ENCODE measurements at regions not wholly inside any gene's neighbourhood (a gene's known extent, or its start where the extent isn't known, plus 50 kb on each side); places are given as distances from the start of the nearest gene placed in this dataset.
"Not testable (repeated sequence)": the region's sequence is repeated elsewhere in the genome, so short reads cannot be mapped to it uniquely, and the experiment has no call there.

DNA sequence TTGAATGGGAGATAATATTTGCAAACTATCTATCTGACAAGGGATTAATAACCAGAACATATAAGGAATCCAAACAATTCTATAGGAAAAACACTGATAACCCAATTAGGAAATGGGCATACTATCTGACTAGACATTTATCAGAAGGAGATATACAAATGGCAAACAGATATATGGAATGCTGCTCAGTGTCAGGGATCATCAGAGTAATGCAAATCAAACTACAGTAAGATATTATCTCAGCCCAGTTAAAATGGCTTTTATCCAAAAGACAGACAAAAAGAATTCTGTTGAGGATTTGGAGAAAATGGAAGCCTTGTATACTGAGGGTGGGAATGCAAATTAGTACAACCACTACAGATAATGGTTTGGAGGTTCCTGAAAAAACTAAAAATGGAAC is 758.0 kb upstream of the B3GALT2 start:
- no peak for DNase-seq

DNA sequence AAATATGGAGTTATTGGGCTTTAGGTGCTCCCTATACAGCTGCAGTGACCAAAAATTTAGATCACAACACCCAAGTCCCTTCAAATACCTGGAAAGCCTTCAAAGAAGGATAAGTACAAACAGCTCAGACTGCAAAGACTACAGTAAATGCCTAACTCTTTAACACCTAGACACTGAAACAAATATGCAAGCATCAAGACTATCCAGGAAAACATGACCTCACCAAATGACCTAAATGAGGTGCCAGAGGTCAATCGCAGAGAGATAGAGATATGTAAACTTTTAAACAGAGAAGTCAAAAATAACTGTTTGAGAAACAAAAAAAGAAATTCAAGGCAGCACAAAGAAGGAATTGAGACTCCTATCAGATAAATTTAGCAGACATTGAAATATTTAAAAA is 753.8 kb upstream of the B3GALT2 start:
- no peak for DNase-seq

DNA sequence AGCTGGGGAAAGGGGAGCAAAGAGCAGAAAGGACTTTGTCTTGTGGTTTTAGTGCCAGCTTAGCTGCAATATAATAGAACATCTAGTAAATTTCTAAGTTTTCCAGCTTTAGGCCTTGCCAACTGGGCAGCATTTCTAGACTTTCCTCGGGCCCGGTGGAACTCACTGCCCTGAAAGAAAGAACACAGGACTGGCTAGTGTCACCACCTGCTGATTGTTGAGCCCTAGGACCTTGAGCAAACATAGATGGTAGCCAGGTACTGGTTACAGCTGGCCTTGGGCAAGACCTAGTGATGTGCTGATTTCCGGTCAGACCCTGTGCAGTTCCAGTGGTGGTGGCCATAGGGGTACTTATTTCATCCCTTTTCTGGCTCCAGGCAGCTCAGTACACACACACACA is 753.2 kb upstream of the B3GALT2 start:
- DNase-seq: no peak

DNA sequence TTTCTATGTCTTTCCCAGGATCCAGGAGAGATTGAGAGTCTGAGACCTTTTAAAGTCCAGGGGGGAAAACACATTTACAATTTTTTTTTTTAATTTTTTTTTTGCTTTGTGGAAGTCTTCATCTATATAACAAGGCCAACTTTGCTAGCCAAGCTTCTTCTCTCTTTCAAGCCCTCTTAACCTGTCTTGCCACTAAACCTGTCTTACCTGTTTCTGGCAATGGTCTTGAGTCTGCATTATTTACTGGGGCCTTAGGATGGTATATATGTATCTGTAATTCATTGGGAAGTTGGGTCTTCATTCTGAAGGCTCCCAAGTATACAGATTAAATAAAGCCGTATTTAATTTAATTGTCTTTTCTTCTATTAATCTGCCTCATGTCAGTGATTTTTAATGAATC is 750.9 kb upstream of the B3GALT2 start:
- DNase-seq: no peak

DNA sequence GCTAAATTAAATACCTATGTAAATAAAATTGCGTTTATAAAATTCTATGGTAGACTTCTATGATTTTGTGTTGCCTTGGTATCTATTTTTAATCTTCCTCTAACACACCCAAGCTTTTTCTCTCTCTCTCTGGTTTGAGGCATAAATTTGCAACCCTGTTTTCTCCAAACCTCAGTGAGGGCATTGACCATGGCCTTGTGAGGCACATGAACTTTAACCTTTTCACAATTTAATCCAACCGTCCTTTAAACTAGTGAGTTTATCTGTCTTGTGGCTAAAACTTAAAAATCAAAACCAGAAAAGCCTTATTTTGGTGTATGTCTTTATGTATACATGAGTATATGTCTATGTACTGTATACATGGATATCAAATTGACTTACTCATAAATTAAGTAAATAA is 746.6 kb upstream of the B3GALT2 start:
- DNase-seq: no peak

DNA sequence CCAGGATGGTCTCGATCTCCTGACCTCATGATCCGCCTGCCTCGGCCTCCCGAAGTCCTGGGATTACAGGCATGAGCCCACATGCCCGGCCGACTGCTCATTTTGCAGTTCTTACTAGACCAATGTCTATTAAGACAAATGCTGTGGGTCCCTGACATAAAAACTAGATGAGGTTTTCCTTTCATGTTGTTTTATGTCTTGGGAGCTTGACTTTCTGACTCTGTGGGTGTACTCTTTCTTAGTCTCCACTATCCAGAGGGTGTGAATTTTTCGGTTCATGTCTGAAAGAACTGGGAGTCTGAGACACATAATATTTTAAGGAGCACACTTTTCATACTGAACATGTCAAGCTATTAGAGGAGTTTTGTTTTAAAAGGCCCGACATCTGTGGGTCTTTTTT is 744.9 kb upstream of the B3GALT2 start:
- no peak for DNase-seq

DNA sequence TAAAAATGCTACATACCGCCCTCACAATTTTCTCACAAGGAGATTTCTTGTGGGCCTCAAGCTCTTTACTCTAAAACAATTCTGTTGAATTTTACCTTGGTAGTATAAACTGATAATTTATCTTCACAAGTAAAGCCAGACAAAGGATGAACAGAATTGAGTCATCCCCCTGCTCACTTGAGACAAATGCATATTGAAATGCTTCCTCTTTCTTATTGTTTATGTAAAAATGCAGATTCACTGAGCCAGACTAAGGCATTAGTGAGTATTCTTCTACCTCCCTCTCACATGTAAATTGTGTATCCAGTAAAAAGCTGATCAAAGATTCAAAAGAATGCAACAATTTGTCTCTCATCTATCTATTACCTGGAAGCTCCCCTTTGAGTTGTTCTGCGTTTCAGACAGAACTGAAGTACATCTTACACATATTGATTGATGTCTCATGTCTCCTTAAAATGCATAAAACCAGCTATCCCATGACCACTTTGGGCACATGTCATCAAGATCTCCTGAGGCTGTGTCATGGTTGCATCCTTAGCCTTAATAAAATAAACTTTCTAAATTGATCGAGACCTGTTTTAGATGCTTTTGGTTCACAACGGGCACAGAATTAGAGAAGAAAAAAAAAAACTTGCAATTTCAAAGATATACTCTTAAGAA is 743.1 kb upstream of the B3GALT2 start:
- DNase-seq: no peak

DNA sequence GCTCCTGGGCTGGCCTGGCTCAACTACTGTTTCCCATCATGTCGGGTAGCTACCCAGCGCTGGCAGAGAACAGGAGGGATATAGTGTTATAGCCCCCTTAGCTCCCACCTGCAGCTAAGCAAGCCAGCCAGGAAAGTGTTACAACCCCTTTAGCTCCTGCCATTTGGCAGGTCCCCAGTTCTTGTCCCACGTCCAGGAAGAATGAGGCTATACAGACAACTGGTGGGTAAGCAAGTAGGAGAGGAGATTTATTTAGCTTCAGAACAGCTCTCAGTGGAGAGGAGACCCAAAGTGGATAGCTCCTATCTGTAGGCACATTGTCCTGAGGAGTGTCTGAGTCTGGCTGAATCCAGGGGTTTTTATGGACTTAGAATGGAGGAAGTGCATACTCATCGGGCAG is 741.1 kb upstream of the B3GALT2 start:
- no peak for DNase-seq

DNA sequence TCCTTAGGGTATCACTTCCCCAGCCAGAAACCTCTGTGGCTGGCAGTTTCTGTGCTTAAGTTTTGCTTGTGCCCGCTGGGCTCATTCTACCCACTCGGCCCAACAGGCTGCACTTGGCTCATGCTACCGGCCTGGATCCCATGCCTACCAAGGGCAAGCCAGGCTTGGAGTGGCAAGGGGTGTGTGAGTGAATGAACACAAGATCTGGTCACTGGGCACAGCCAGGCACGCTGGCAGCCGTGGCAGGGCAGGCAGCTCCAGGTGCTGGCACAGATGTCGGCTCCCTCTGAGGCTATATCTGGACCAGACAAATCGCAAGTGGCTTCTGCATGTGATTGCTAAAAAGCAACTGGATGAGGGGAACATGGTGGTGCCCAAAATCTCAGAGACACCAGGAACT is 740.5 kb upstream of the B3GALT2 start:
- no peak for DNase-seq

DNA sequence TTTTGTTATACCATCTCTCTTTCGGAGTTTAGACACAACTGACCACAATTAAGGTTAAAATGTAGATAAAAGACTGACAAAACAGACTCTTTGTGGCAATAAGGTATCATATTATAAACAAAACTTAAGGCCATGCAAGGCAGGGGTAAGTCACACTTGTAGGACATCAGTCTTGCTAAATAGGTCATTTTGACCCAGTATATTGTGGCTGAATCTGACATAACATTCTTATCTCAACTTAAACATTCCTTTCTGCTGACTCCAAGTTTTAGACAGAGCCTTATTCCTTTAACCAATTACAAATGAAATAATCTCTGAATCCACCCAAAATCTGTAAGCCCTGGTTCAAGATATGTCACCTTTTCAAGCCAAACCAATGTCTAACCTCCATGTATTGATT is 733.4 kb upstream of the B3GALT2 start:
- no peak for DNase-seq

DNA sequence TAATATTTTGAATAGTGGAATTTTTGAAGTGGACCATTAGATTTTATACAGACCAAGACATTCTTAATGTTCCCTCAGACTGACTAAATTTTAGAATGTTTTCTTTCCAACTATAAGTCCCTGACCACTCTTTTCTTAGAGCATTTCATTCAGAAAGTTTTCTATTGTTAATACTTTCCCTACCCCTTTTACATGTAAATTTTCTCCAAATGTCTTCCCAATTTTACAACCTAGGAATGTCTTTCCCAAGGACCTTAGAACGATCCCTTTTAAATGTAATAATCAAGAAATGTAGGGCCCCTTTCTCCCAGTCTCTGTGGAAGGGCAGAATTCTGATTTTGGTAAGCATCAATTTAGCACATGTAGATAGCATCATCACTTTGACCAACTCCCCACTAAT is 730.0 kb upstream of the B3GALT2 start:
- DNase-seq: no peak

DNA sequence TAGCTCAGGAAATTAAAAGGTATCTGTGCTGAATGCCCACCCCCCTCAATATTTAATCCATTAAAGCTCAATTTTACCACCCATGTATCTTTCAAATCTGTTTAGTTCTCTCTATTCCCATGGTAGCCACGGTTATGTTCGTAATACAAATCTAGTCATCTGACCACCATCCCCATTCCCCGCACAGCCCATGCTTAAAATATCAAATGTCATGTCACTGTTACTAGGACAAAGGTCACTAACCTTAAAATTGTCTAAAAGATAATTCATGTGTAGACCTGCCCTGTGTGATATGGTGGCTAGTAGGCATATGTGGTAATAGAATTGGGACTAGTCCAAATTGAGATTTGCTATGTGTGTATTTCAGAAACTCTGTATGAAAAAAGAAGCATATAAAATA is 728.5 kb upstream of the B3GALT2 start:
- DNase-seq: no peak

DNA sequence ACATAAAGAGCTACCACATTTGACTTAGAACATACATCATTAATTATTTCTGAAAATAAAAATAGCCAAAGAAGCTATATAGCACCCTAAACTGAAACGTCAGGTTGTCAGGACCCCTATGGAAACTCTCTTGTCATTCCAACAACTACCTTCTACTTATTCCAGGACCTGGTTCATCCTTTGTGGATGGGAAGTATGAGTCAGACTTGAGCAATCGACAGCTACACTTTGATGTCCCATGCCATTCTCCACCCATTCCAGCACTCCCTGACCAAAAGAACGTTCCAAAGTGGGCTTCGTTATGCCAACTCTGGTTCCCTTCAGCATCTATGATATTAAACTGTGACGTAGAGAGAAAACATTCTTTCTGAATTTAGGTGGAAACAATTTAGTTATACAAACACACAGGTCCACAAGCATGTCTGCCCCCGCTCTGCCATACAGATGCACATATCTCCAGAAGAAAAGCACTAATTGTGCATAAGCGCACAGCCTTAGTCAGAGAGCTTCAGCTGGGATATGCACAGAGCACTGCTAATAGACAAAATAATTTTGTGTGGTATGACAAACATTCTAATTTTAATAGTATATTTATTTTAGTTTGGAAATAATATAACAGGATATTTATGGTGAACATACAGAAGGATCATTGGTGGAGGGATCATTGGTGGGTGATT is 723.1 kb upstream of the B3GALT2 start:
- DNase-seq: no peak

DNA sequence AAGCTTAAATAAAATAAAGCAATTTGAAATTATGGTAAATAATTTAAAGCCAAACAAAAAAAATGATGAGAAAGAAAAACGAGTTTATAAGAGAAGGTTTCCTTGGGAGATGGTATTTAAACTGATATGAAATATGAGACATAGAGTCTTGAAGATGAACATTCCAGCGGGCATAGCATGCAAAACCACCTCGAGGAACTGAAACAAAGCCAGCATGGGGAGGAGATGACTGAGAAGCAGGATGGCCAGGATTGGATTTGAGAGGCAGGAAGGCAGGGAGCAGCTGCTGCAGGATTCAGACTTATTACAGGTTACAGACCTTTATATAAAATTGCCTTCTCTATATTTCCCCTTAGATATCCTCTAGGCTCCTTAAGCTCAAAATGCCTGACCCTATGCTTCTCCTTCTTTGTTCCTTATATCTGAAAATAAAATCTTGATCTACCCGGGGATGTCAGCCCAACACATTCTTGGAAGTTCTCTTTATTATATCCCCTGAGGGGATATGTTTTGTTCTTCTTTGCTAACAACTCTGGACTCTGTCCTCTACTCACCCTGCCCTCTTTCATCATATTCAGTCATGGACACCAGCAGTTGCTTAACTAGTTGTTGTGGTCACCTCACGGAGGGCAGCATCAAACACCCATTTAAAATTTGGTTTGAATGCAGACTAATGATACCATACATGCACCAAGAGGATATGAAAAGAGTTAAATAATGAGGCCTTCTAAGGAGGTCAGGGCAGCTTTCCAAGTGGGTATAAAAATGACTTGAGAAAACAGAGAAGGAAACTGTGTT is 719.1 kb upstream of the B3GALT2 start:
- DNase-seq: no peak

DNA sequence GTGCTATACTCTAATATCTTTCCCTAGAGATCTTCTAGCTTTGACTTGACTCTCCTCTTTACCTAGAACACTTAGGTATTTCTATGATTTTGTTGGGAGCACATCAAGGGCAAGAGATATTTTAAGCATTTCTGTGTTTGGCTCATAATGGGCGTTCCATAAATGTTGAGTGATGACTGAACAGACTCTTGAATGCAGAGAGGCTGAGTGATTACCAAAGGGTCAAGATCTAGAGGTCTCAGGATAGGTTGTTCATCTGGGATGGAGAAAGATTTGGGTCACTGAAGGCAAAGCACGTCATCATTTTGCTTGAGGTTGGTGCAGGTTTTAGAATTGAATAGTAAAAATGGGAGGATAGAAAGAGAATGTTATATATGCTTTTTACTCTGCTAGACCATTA is 705.4 kb upstream of the B3GALT2 start:
- no peak for DNase-seq

DNA sequence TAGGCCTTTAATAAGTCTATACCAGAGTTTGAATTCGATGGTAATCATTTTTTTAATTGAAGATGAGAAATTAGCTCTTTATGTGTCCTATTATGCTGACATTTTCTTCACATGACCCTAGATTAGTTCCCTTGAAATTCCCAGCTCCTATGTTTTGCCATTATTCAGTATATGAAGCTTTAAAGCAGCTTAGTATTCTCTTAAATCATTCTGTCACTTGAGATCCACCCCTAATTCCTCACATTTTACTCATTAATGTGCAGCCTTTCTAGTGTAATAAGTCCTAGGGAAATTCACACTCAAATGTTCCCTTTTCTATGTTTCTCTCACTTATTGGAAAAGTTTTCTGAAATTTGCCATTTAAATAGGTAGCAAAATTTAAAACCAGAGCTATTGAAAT is 704.5 kb upstream of the B3GALT2 start:
- no peak for DNase-seq

DNA sequence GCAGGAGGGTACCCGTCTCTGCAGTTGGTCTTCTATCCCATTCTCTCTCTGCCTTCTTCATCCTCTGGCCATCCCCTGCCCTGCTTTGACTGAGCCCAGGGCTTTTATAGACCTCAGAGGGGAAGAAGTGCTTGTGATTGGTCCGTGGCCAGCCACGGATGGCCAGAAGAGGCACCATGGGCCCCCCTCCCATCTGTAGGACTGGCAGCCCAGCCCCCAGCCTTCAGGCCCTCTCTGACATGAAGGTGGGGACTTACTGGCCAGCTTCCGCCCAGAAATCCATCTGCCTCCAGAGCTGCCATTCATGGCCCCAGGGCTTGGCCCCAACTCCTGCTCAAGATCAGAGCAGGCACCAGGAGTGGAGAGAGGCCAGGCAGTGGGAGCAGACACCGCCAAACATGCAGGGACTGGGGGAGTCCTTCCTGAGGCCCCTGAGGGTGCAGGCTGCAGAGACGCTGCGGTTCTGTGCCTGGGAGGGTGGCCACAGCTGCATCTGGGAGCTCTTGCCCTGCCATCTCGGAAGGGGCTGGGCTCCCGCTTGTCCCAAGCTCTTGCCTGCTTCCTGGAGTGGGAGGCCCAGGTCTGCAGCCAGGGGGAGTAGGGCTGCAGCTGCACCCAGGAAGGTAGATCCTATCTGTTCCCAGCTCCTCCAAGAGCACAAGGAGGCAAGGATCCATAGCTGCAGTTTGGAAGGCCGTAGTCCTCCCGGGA is 698.6 kb upstream of the B3GALT2 start:
- DNase-seq: no peak

DNA sequence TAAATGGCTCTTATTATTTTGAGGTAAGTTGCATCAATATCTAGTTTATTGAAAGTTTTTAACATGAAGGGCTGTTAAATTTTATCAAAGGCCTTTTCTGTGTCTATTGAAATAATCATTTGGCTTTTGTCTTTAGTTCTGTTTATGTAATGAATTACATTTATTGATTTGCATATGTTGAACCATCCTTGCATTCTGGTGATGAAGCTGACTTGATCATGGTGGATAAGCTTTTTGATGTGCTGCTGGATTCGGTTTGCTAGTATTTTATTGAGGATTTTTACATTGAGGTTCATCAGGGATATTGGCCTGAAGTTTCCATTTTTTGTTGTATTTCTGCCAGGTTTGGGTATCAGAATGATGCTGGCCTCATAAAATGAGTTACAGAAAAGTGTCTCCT is 691.5 kb upstream of the B3GALT2 start:
- DNase-seq: not testable (repeated sequence)

DNA sequence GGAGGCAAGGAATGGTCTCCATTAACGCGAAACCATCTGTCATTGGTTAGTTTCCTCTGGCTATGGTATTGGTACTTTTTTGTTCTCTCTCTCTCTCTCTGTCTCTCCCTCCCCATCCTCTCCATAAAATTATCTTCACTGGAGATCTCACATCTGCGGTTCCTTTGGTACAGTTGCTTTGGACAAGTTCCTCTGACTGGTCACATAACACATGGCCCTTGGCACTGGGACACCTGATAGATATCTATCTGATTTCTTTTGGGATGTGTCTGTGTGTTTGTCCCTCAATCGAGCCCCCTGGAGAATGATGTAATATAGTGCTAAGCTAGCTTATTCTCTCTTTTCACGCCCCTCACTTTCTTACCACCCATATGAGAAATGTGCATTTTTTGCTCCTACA is 682.0 kb upstream of the B3GALT2 start:
- no peak for DNase-seq

DNA sequence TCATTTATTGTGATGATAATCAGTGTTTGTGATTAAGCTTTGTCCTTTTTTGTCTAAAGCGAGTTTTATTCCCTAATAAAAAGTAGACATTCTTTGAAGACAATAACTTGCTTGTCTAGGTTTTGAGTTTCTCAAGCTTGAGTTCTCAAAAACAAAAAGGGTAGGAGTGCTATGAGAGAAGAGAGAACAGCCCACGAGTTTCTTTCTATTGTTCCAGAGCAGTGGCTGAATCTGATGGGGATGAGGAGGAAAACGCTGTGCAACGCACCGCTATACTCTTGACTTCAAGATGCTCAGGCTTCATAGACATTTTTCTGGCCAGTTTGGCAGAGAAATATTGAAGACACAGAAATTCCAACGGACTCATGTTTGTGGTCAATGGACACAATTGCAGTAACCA is 669.8 kb upstream of the B3GALT2 start:
- no peak for DNase-seq

DNA sequence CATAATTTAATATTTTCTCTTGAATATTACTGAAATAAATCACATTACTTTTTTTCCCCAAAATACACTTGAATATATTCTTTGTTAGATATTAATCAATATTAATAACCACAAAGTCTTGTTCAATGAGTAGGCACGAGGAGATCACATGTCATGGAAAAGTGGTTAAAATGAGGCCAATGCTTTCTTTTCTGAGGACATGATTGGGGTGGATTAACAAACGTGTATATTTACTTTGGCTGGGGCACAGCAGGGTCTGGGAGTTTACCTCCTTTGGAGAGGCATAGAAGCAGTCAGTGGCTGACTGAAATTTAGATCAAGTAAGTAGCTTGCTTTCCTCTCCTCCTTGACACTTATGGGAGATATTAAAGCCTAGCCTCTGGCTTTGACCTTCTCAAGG is 664.3 kb upstream of the B3GALT2 start:
- no peak for DNase-seq

DNA sequence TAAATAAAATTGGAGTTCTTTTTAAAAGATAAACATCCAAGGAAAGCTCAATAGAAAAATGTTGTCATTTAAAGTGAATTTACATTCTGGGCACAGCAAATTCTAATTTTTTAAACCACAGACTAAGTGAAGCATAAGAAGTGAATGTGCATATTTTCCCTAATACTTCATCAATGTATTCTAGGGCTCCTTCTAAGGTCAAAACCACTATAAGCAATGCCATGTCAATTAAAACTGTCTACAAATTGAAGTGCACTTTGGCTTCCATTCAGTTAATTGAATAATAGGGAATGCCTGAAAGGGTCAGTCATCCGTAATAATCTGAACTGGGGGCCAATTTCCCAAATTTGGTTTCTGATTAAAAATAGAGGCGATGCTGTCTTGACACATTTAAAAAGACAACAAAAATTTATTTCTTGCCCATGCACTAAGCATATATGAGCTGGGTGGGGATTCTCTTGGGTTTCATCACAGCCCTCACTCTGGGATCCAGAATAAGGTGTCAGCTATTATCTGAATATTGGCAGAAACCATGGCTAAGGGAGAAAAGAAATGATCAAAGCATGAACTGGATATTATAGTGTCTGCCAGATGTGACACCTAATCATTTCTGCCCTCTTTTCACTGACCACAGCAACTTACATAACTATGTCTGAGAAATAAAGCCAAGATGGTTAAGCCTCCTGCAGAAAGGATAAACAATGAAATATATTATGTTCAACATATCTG is 660.6 kb upstream of the B3GALT2 start:
- DNase-seq: no peak

DNA sequence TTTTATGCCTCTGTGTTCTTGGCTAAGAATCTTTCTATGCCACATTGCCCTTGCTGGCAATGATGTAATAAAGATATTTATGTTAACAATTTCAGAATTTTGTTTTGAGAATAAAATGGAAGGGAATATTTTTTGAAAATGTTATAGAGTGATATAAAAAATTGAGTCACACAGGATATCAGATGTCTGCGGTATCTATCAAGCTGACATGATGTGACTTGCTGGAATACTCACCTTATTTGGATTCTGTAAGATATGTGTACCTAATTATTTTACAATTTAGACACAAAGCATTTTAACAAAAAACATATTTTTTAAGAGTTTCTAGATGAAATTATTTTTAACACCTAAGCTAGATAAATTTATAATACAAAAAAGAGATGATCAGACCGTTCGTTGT is 660.0 kb upstream of the B3GALT2 start:
- DNase-seq: no peak
